HepG2 (cell line): ENCODE measurements at regions not wholly inside any gene's neighbourhood (a gene's known extent, or its start where the extent isn't known, plus 50 kb on each side); places are given as distances from the start of the nearest gene placed in this dataset.

Source experiments
- ATAC-seq: fragments of 200-7000 bp; cut with Tn5 transposase; 3 replicates; pipeline ENCODE4 v1.9.1; 2020; ENCODE audit warnings: mild to moderate bottlenecking, moderate library complexity
- BruUV-seq: library from RNA; stranded (reverse); fragments of 400-500 nt; replicated peaks from 2 replicates; lab custom pipeline; 2021; lab: Mats Ljungman, UMichigan
- CTCF ChIA-PET: fragments of 300-600 bp; formaldehyde crosslinking; extraction: SDS; loops from one replicate; lab custom pipeline; 2021; ENCODE audit warnings: low total read pairs, inconsistent platforms, low intra/inter-chr PET ratio; lab: Yijun Ruan, JAX
- POLR2A ChIA-PET: fragments of 350-600 bp; sonication (Branson Sonifier 250); formaldehyde crosslinking; loops from one replicate; lab custom pipeline; 2020; ENCODE audit warnings: antibody characterized with exemption, inconsistent platforms; lab: Yijun Ruan, JAX
- DNase-seq: peaks from one replicate; pipeline ENCODE4 v3.0.0-alpha.2; 2015; ENCODE audit warnings: low spot score
- FAIRE-seq: peaks from 3 replicates; lab custom pipeline; 2011; peaks lifted over from hg19 to GRCh38; lab: Jason Lieb, UNC
- H2AFZ ChIP-seq: one replicate; pipeline ENCODE4 v1.6.1; 2011; ENCODE audit warnings: low read length, inconsistent platforms
- H3K27ac ChIP-seq: fragments of 300-600 bp; 3 replicates; pipeline ENCODE4 v1.8.0; 2011; ENCODE audit warnings: mixed run types, mild to moderate bottlenecking, mixed read lengths, low read length, inconsistent platforms; ENCODE audit not compliant: insufficient read depth; ENCODE audit errors: extremely low read length
- H3K27me3 ChIP-seq, 2 experiments: fragments of 200-600 bp in 1 of 2; 2 replicates in 1 of 2; 3 replicates in 1 of 2; pipeline versions ENCODE4 v1.6.0 to v1.8.0; 2011; ENCODE audit warnings: low read length in 2 of 2, mild to moderate bottlenecking in 2 of 2, moderate library complexity in 2 of 2, inconsistent platforms in 1 of 2; ENCODE audit not compliant: insufficient read depth in 2 of 2, control insufficient read depth in 1 of 2
- H3K36me3 ChIP-seq, 2 experiments: fragments of 200-600 bp in 1 of 2; replicated peaks in 1 of 2; 2 replicates in 1 of 2; 3 replicates in 1 of 2; pipeline versions ENCODE4 v1.5.1 to v1.8.0; 2011; ENCODE audit warnings: low read length in 2 of 2, inconsistent platforms in 1 of 2; ENCODE audit not compliant: insufficient read depth in 2 of 2, control insufficient read depth in 1 of 2
- H3K4me1 ChIP-seq: 2 replicates; pipeline ENCODE4 v1.5.1; 2012; ENCODE audit warnings: low read length, inconsistent platforms; ENCODE audit not compliant: insufficient read depth
- H3K4me2 ChIP-seq: 2 replicates; pipeline ENCODE4 v1.6.0; 2011; ENCODE audit warnings: low read depth, low read length, inconsistent platforms
- H3K4me3 ChIP-seq, 3 experiments: fragments of 200-600 bp in 1 of 3; sonication (generic), shearing (Covaris generic) in 1 of 3; replicated peaks in 1 of 3; 2 replicates each; pipeline ENCODE4 v1.5.1; 2011 to 2016; ENCODE audit warnings: low read length in 3 of 3, inconsistent platforms in 2 of 3, low read depth in 2 of 3, mild to moderate bottlenecking in 2 of 3, control low read depth in 1 of 3, mixed read lengths in 1 of 3; ENCODE audit not compliant: insufficient read depth in 1 of 3
- H3K79me2 ChIP-seq: one replicate; pipeline ENCODE4 v1.6.1; 2011; ENCODE audit warnings: low read length, inconsistent platforms; ENCODE audit not compliant: insufficient read depth
- H3K9ac ChIP-seq: 2 replicates; pipeline ENCODE4 v1.6.0; 2011; ENCODE audit warnings: mild to moderate bottlenecking, low read depth, low read length, inconsistent platforms; ENCODE audit not compliant: insufficient read depth
- H3K9me3 ChIP-seq: 2 replicates; pipeline ENCODE4 v1.5.1; 2012; ENCODE audit warnings: mild to moderate bottlenecking, low read length
- H4K20me1 ChIP-seq: 2 replicates; pipeline ENCODE4 v1.6.0; 2011; ENCODE audit warnings: inconsistent platforms, mild to moderate bottlenecking, low read length, moderate library complexity; ENCODE audit not compliant: insufficient read depth
- CBX2 ChIP-seq, 2 experiments: fragments of 200-600 bp in 1 of 2; sonication (generic); formaldehyde crosslinking in 1 of 2; IDR thresholded peaks; 2 replicates each; pipeline versions ENCODE4 v1.7.0 to v1.8.1; 2018 to 2022; ENCODE audit warnings: low read depth in 2 of 2, low read length in 1 of 2, mild to moderate bottlenecking in 1 of 2, missing genetic modification reagents in 1 of 2
- FOSL2 ChIP-seq: sonication (generic); formaldehyde crosslinking; IDR thresholded peaks from 2 replicates; pipeline ENCODE4 v1.4.0; 2020; ENCODE audit warnings: missing genetic modification reagents
- LCORL ChIP-seq, 2 experiments: fragments of 450-650 bp in 1 of 2; sonication (generic) in 1 of 2; formaldehyde crosslinking in 1 of 2; IDR thresholded peaks; 2 replicates each; pipeline versions ENCODE4 v1.5.0 to v1.6.1; 2017 to 2020; ENCODE audit warnings: antibody characterized with exemption in 1 of 2, missing genetic modification reagents in 1 of 2
- NFYC ChIP-seq: IDR thresholded peaks from 2 replicates; pipeline ENCODE4 v1.6.1; 2016; ENCODE audit warnings: missing genetic modification reagents, missing compliant biosample characterization
- RBAK ChIP-seq: sonication (generic); formaldehyde crosslinking; IDR thresholded peaks from 2 replicates; pipeline ENCODE4 v1.5.1; 2020; ENCODE audit warnings: mild to moderate bottlenecking, missing genetic modification reagents
- RNF2 ChIP-seq: fragments of 450-650 bp; conservative IDR thresholded peaks from 2 replicates; pipeline ENCODE4 v1.6.1; 2016; ENCODE audit warnings: low read depth
- TFE3 ChIP-seq: IDR thresholded peaks from 2 replicates; pipeline ENCODE4 v1.6.1; 2016
- TIGD3 ChIP-seq: sonication (generic); formaldehyde crosslinking; IDR thresholded peaks from 2 replicates; pipeline ENCODE4 v1.5.1; 2020; ENCODE audit warnings: mild to moderate bottlenecking, missing genetic modification reagents, borderline replicate concordance
- ZNF121 ChIP-seq: sonication (generic); formaldehyde crosslinking; IDR thresholded peaks from 2 replicates; pipeline ENCODE4 v1.5.0; 2020; ENCODE audit warnings: mild to moderate bottlenecking, missing genetic modification reagents
- ZNF782 ChIP-seq: sonication (generic); formaldehyde crosslinking; IDR thresholded peaks from 2 replicates; pipeline ENCODE4 v1.4.0; 2020; ENCODE audit warnings: missing genetic modification reagents, mild to moderate bottlenecking, borderline replicate concordance
- WGBS: methylation state at CpG from one replicate; pipeline ENCODE4 v1.1.6; 2017; ENCODE audit warnings: low lambda C conversion rate; 5-methylcytosine and 5-hydroxymethylcytosine counted together
- in situ Hi-C: cut with HindIII; loops from 2 replicates; pipeline ENCODE4 v1.10.0; 2017; ENCODE audit warnings: low pct_unique_long_range_greater_than_20kb; ENCODE audit not compliant: extremely low pct_ligation_motif_present
- intact Hi-C: fragments of 100-400 bp; cut with micrococcal nuclease; formaldehyde crosslinking; loops from one replicate; pipeline ENCODE4 v1.10.0; 2022; ENCODE audit not compliant: unreplicated experiment
- TF ChIP-seq, protein P1 (sequence below): IDR thresholded peaks from 2 replicates; pipeline ENCODE4 v1.6.1; 2018; ENCODE audit warnings: missing genetic modification reagents, mild to moderate bottlenecking, missing compliant biosample characterization
- TF ChIP-seq, protein P2 (sequence below): sonication (generic); formaldehyde crosslinking; IDR thresholded peaks from 2 replicates; pipeline ENCODE4 v1.5.0; 2020; ENCODE audit warnings: mild to moderate bottlenecking, missing genetic modification reagents
- TF ChIP-seq, protein P3 (sequence below): sonication (generic); formaldehyde crosslinking; IDR thresholded peaks from 2 replicates; pipeline ENCODE4 v1.5.0; 2020; ENCODE audit warnings: missing genetic modification reagents

DNA sequence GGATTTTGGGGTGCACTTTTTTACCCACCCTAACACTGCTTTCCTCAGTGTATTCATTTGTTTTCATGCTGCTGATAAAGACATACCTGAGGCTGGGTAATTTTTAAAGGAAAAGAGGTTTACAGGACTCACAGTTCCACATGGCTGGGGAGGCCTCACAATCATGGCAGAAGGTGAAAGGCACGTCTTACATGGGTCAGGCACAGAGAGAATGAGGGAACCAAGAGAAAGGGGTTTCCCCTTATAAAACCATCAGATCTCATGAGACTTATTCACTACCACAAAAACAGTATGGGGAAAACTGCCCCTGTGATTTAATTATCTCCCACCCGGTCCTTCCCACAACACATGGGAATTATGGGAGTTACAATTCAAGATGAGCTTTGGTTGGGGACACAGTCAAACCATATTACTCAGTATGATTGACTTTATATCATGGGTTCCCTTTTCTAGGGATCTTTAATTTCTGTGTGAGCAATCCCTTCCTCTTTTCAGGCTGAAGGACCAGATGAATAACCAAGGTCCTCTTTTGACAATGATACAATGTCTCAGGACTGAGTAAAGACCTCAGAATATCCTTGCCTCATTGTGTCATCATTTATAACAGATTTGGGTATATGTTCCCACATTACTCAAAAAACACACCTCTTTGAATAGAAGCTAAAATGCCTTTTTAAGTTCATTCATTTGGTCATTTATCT, 100.1 kb upstream of the TRIB2 start:
- 2% methylated on average over 2 of the region's 2 CpGs for WGBS
- TF ChIP-seq, protein P1, sequence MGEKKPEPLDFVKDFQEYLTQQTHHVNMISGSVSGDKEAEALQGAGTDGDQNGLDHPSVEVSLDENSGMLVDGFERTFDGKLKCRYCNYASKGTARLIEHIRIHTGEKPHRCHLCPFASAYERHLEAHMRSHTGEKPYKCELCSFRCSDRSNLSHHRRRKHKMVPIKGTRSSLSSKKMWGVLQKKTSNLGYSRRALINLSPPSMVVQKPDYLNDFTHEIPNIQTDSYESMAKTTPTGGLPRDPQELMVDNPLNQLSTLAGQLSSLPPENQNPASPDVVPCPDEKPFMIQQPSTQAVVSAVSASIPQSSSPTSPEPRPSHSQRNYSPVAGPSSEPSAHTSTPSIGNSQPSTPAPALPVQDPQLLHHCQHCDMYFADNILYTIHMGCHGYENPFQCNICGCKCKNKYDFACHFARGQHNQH (CRISPR knock-in tag): no peak
- TF ChIP-seq CBX2 (IDR thresholded peaks at IDR 0.05; ENCODE audit: low read depth, low read length) (no peak), CBX2 (CRISPR knock-in tag; IDR thresholded peaks at IDR 0.05; ENCODE audit: low read depth) (no peak), NFYC (CRISPR knock-in tag) (no peak), TIGD3 (CRISPR knock-in tag) (no peak), ZNF782 (CRISPR knock-in tag) (no peak), LCORL (IDR thresholded peaks at IDR 0.05) (no peak), LCORL (CRISPR knock-in tag; IDR thresholded peaks at IDR 0.05) (no peak), FOSL2 (CRISPR knock-in tag) (no peak), TFE3 (CRISPR knock-in tag) (no peak), ZNF121 (CRISPR knock-in tag) (no peak), RBAK (no peak), RNF2 (no peak)
- TF ChIP-seq, protein P2, sequence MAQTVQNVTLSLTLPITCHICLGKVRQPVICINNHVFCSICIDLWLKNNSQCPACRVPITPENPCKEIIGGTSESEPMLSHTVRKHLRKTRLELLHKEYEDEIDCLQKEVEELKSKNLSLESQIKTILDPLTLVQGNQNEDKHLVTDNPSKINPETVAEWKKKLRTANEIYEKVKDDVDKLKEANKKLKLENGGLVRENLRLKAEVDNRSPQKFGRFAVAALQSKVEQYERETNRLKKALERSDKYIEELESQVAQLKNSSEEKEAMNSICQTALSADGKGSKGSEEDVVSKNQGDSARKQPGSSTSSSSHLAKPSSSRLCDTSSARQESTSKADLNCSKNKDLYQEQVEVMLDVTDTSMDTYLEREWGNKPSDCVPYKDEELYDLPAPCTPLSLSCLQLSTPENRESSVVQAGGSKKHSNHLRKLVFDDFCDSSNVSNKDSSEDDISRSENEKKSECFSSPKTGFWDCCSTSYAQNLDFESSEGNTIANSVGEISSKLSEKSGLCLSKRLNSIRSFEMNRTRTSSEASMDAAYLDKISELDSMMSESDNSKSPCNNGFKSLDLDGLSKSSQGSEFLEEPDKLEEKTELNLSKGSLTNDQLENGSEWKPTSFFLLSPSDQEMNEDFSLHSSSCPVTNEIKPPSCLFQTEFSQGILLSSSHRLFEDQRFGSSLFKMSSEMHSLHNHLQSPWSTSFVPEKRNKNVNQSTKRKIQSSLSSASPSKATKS (CRISPR knock-in tag): no peak
- TF ChIP-seq, protein P3, sequence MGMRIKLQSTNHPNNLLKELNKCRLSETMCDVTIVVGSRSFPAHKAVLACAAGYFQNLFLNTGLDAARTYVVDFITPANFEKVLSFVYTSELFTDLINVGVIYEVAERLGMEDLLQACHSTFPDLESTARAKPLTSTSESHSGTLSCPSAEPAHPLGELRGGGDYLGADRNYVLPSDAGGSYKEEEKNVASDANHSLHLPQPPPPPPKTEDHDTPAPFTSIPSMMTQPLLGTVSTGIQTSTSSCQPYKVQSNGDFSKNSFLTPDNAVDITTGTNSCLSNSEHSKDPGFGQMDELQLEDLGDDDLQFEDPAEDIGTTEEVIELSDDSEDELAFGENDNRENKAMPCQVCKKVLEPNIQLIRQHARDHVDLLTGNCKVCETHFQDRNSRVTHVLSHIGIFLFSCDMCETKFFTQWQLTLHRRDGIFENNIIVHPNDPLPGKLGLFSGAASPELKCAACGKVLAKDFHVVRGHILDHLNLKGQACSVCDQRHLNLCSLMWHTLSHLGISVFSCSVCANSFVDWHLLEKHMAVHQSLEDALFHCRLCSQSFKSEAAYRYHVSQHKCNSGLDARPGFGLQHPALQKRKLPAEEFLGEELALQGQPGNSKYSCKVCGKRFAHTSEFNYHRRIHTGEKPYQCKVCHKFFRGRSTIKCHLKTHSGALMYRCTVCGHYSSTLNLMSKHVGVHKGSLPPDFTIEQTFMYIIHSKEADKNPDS (CRISPR knock-in tag): no peak
- ChIA-PET POLR2A (no interaction called here), CTCF (no interaction called here)
- no peak for ATAC-seq
- Histone ChIP-seq H3K4me2 (no peak overlapping the region), H2AFZ (no peak overlapping the region), H3K79me2 (no peaks in the 10 kb centered on the region), H3K36me3 (no peaks in the 10 kb centered on the region), H3K4me3 (no peak overlapping the region), H3K4me1 (no peaks in the 10 kb centered on the region), H4K20me1 (no peaks in the 10 kb centered on the region), H3K9ac (no peak overlapping the region), H3K9me3 (no peaks in the 10 kb centered on the region), H3K27ac (no peak overlapping the region), H3K27me3 (no peaks in the 10 kb centered on the region)
- intact Hi-C loops: no loop called here
- no TSS peak for BruUV-seq
- in situ Hi-C loops: no loop called here
- FAIRE-seq: no peak
- DNase-seq: no peak
